Activated CD4-positive, alpha-beta T cell treated with anti-CD3 and anti-CD28 coated beads for 48 hours (primary cell): ENCODE measurements at regions not wholly inside any gene's neighbourhood (a gene's known extent, or its start where the extent isn't known, plus 50 kb on each side); places are given as distances from the start of the nearest gene placed in this dataset.

Experiments used
- DNase-seq: peaks from one replicate; pipeline ENCODE4 v3.0.0-alpha.2; 2020

- no peak for DNase-seq
These were observed 625.2 kb upstream of the CADM1 start for GRCh38 chr11:116129456-116129855.

- no peak for DNase-seq
These were observed 622.3 kb upstream of the CADM1 start for GRCh38 chr11:116126562-116126961.

GRCh38 chr11:116124922-116125714, 620.9 kb upstream of the CADM1 start:
- DNase-seq, result no peak

- DNase-seq, result no peak
These were observed 619.5 kb upstream of the CADM1 start for GRCh38 chr11:116123739-116124138.

GRCh38 chr11:116122697-116123472, 618.7 kb upstream of the CADM1 start:
- DNase-seq, result no peak

- no peak for DNase-seq
These were observed 614.9 kb upstream of the CADM1 start for GRCh38 chr11:116119158-116119557.

- no peak for DNase-seq
These were observed 613.9 kb upstream of the CADM1 start for GRCh38 chr11:116118138-116118470.

GRCh38 chr11:116117331-116118137, 613.3 kb upstream of the CADM1 start:
- DNase-seq, result no peak

- DNase-seq, result no peak
These were observed 611.6 kb upstream of the CADM1 start for GRCh38 chr11:116115801-116116200.

GRCh38 chr11:116114198-116114651, 610.0 kb upstream of the CADM1 start:
- DNase-seq, result no peak

GRCh38 chr11:116112087-116112935, 608.1 kb upstream of the CADM1 start:
- no peak for DNase-seq

- no peak for DNase-seq
These were observed 607.3 kb upstream of the CADM1 start for GRCh38 chr11:116111546-116111945.

GRCh38 chr11:116110802-116111201, 606.6 kb upstream of the CADM1 start:
- DNase-seq, result no peak

- DNase-seq, result no peak
These were observed 606.1 kb upstream of the CADM1 start for GRCh38 chr11:116110356-116110755.

GRCh38 chr11:116109228-116109627, 605.0 kb upstream of the CADM1 start:
- DNase-seq, result no peak

GRCh38 chr11:116108161-116108560, 603.9 kb upstream of the CADM1 start:
- no peak for DNase-seq

GRCh38 chr11:116107229-116107628, 603.0 kb upstream of the CADM1 start:
- no peak for DNase-seq

GRCh38 chr11:116104498-116105174, 600.4 kb upstream of the CADM1 start:
- no peak for DNase-seq

- no peak for DNase-seq
These were observed 597.7 kb upstream of the CADM1 start for GRCh38 chr11:116101902-116102301.

GRCh38 chr11:116100016-116100415, 595.8 kb upstream of the CADM1 start:
- no peak for DNase-seq

- no peak for DNase-seq
These were observed 595.3 kb upstream of the CADM1 start for GRCh38 chr11:116099541-116099940.
